ENCODE measurements at regions not wholly inside any gene's neighbourhood (a gene's known extent, or its start where the extent isn't known, plus 50 kb on each side); places are given as distances from the start of the nearest gene placed in this dataset.

DNA sequence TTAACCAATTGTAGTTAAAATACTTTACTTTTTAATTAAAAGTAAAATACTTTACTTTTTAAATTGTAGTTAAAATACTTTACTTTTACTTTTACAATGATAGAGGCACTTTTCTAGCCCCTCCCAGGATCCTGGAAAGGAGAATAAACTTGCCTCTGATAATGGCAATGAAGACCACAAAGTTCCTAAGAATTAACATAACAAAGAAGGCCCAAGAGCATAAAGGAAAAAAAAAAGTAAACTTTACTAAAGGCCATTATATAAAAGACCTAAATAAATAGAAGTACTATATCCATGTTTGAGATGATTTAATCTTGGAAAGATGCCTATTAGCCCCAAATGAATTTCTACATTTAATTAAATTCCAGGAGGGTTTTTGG, 129.1 kb upstream of the THY1 start:
- no peak for TF ChIP-seq CTCF (IDR thresholded peaks at IDR 0.05)
- no peak for TF ChIP-seq POLR2A (IDR thresholded peaks at IDR 0.05; ENCODE audit: low read depth)
- no peak for TF ChIP-seq POLR2AphosphoS5 (IDR thresholded peaks at IDR 0.05)
